ENCODE measurements at regions not wholly inside any gene's neighbourhood (a gene's known extent, or its start where the extent isn't known, plus 50 kb on each side); places are given as distances from the start of the nearest gene placed in this dataset.

DNA sequence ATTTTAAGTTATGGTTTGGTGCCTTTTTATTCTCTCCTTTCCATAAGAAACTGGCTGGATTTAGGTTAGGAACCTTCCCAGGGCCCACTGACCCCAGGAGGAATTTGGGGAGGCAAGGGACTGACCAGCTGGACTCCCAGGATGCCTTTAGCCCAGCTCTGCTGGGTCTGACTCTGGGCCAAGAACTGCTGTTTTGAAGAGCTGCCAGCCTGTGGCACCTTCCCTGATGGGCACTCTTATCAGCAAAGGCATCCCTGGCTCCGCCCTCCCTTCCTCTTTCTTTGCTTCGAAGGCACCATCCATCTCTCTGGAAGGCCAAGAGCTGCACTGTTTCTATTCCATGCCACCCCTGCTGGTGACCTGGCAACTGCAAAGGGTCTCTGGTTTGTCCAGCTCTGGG, 174.7 kb downstream of the POU4F1 start:
- no peak for DNase-seq (ENCODE audit: low read depth)

GRCh38 chr13:78426183-78426582, 177.2 kb downstream of the POU4F1 start:
- DNase-seq (ENCODE audit: low read depth) = no peak

- no peak for DNase-seq (ENCODE audit: low read depth)
These were observed 182.5 kb downstream of the POU4F1 start for GRCh38 chr13:78420814-78421213.

GRCh38 chr13:78413887-78414553, 189.3 kb downstream of the POU4F1 start:
- no peak for DNase-seq (ENCODE audit: low read depth)

GRCh38 chr13:78410847-78411246, 192.5 kb downstream of the POU4F1 start:
- DNase-seq (ENCODE audit: low read depth) = no peak

GRCh38 chr13:78410164-78410563, 193.2 kb downstream of the POU4F1 start:
- DNase-seq (ENCODE audit: low read depth) = no peak

DNA sequence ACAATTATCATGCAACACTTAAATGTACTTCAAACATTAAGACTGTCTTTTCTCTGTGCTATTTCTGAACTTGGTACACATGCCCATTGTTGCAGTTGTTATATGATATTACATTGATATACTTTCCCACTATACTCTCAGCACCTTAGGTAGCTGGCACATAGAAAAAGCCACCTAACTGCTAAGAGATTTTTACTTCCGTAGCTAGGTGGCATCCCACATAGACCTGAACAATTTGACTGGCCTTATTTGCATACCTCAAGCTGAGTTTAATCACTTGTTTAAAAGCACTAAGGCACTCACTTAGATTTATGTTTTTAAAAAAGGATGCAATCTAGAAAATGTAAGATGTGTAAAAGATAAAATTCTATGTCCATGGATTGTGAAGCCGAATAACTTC, 194.2 kb downstream of the POU4F1 start:
- DNase-seq (ENCODE audit: low read depth) = no peak

DNA sequence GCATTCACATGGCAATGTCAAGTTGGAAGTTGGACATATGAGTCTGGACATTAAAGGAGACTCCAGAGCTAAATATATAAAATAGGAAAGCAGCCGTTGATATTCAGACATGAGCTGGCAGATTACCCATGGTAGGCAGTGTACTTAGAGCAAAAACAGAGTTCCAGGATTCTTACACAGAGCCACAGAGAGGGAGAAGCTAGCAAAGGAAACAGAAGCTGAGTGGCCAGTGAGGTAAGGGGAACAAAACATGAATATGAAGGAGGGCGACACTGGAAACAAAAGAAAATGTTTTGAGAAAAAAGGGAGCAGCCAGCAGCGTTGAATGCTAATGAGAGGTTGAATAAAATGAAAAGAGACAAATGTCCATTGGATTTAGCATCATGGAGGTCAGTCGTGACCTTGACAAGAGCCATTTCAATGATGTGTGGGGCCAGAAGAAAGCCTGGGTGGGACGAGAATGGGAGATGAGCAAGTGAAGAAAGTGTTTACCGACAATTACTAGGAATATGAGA, 198.4 kb downstream of the POU4F1 start:
- no peak for DNase-seq (ENCODE audit: low read depth)

DNA sequence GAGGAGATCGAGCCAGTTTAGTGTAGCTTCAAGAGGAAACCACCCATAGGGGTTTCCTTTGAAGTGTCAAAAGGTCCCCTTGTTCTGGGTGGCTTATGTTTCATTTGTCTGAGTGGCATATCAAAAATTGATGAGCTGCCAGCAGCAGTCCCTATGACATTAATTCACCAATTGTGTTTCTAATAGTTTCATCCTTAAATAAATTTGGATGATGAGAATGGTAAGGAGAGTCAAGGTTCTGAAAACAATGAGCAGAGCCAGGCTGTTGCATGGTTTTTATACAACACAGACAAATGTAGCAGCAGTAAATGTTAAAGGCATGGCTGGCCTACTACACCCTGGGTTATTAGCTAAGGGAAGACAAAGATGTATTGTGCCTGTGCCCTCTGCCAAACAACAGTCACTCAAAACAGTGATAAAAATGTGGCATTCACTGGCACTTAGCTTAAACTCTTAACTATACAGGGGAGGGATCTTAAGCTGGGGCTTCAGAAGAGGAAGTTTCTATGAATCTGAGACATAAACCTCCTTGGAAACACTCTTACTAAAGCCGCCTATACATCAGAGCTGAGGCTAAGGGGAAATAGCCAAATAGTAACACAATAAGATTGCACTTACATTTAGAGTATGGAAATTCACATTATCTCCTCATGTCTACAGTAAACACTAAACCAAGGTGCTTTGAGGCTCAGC, 200.5 kb downstream of the POU4F1 start:
- no peak for DNase-seq (ENCODE audit: low read depth)

- no peak for DNase-seq (ENCODE audit: low read depth)
These were observed 201.3 kb downstream of the POU4F1 start for GRCh38 chr13:78401873-78402707.

- no peak for DNase-seq (ENCODE audit: low read depth)
These were observed 204.5 kb downstream of the POU4F1 start for GRCh38 chr13:78398743-78399410.

- DNase-seq (ENCODE audit: low read depth) = no peak
These were observed 209.8 kb downstream of the POU4F1 start for GRCh38 chr13:78393286-78394142.

DNA sequence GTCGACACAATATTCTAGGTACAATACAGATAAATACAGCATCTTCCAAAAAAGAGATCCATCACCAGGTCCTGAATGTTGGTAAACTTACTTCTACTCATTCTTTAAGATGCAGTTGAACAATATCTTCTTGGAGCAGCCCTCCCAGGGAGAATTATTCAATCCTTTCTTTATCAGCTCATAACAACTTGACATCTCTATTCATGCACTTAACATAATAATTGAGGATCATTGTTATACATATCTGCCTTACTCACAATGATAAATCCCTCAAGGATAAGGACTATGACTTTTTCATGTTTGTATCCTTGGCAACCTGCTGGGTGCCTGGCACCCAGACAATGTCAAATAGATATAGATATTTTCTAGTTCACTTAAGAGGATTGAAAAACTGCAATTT, 219.5 kb downstream of the POU4F1 start:
- DNase-seq (ENCODE audit: low read depth) = no peak

DNA sequence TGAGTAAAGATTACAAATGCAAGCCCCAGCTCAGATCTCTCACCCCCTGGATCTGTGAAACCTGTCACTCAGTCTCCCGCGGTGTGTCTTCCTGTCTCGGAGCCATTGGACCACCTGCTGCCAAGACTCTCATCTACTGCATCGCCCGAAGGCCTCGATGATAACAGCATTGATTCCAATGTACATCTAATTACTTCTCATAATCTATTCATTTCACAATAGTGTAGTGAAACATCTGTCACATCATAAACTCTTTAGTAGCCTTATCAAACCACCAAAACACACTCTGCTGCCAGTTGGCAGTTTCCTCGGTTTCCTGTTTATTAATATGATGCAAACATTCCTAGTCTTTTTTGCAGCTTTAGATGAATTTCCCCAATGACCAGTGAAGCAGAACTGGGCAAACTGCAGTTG, 220.3 kb downstream of the POU4F1 start:
- no peak for DNase-seq (ENCODE audit: low read depth)

DNA sequence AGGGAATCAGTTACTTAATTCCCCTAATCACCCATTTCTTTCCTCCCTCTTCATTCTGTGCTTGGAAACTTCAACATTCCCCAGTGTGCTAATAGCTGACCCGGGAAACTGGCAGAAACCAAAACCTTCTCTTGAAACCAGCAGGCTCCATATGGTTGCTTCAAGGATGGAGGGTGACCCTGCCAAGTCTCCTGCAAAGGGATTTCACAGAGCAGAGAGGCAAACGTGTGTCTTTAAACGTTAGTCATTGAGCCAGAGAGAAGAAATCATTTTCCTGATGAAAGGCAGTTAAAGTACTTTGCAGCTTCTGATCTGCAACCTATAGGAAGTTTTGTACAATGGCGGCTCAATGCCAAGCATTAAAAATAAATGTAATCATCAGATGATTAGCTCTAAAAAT, 220.9 kb downstream of the POU4F1 start:
- no peak for DNase-seq (ENCODE audit: low read depth)

- no peak for DNase-seq (ENCODE audit: low read depth)
These were observed 226.5 kb downstream of the POU4F1 start for GRCh38 chr13:78376822-78377221.

- DNase-seq (ENCODE audit: low read depth) = no peak
These were observed 227.3 kb downstream of the POU4F1 start for GRCh38 chr13:78376033-78376432.

- no peak for DNase-seq (ENCODE audit: low read depth)
These were observed 230.8 kb downstream of the POU4F1 start for GRCh38 chr13:78372581-78372980.

DNA sequence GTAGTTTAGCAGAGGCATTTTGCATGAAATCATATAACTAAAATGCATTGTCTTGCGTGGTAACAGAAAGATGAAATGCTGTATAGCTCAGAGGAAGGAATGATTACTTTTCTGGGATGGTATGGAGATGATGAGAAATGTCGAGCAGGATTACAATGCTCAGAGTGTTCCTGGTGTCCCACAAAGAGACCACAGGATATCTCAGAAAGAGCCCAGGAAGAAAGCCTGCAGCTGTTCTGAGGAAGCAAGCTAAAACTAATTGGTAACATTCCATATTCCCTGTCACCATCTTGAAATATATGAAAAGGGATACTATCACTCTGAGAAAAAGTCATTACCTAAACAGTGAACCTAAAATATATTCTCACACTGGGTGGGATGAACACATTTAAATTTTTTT, 233.1 kb downstream of the POU4F1 start:
- no peak for DNase-seq (ENCODE audit: low read depth)

- DNase-seq (ENCODE audit: low read depth) = no peak
These were observed 238.6 kb downstream of the POU4F1 start for GRCh38 chr13:78364711-78365110.

DNA sequence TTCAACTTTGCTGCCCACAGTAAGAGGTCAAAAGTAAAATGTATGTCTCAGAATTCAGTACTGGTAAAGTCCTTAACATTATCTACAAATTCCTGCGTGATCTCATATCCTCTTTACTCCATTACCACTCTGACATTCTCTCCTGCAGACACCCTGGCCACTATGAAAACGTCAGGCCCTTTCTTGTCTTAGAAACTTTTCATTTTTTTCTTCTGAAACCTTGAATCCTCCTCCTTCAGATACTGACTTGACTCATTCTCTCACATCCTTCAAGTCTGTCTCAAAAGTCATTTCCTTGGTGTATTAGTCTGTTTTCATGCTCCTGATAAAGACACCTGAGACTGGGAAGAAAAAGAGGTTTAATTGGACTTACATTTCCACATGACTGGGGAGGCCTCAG, 262.3 kb downstream of the POU4F1 start:
- DNase-seq (ENCODE audit: low read depth) = peak; percentile 48

Measured in HT1080 (cell line).